GM20431 (cell line): ENCODE measurements at regions not wholly inside any gene's neighbourhood (a gene's known extent, or its start where the extent isn't known, plus 50 kb on each side); places are given as distances from the start of the nearest gene placed in this dataset.

Experiments
- in situ Hi-C: fragments of 300-500 bp; cut with MseI, MboI; formaldehyde crosslinking; loops from one replicate; pipeline ENCODE4 v1.15.0; 2020; ENCODE audit warnings: low sequenced_read_pairs; ENCODE audit not compliant: unreplicated experiment

DNA sequence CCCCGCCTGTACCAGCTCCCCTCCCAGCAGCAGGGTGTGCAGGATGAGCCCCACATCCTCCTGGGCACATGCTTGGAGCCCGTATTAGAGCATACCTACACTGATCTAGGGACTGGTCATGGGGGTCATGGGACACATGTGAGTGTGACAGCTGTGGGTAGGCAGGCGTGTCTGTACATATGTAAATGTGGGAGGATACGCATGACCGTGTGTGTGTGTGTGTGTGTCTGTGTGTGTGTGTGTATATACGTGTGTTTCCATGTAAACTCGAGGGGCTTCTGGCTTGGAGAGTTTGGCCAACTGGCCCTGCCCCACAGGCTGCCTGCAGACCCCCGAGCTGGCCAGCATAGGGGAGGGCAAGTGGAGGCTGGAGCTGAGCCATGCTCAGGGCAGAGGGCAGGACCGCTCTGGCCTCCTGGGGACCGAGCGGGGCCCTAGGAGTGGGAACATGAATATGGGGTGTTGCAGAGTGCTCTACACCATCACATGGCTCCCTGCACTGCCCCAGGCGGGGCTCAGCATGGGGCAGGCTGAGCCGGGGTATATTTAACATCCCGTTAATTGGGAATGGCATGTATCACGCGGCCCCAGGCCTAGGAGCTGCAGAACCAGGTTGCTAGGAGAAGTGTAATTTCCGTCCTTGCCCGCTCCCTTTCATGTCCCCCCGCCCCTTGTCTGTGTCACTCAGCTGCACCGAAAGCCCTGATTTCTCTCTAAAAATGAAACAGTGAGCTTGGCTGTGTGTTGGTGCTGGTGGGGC lies 152.7 kb upstream of the PCBD1 start:
- in situ Hi-C loops = no loop called here

DNA sequence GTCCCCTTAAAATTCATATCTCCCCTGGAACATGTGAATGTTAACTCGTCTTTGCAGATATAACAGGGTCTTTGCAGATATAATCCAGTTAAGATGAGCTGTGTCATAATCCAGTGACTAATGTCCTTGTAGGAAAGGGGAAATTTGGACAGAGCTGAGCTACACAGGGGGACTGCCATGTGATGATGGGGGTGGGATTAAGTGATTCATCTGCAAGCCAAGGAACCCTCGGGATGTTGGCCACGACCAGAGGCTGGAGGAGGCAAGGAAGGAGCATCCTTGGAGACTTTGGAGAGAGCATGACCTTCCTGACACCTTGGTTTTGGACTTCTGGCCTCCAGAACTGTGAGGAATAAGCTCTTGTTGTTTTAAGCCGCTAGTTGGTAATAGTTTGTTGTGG lies 153.9 kb upstream of the PCBD1 start:
- in situ Hi-C loops = no loop called here

DNA sequence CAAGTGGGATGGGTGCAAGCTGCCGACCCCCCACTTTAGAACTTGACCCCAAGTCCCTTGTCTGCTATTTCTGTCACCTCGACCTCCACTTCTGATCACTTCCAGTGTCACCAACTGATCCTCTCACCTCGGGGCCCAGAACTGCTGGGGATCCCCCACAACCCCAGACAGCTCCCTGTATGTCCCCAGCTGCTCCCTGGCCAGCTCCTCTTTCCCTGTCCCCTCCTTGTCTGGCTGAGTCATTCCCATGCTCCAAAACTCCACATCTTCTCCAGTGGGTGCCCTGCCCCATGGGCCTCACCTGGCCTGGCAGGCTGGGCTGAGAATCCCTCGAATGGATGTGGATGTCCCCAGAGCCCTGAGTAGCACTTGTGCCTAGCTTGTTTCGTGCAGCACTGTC lies 154.3 kb upstream of the PCBD1 start:
- in situ Hi-C loops = no loop called here

DNA sequence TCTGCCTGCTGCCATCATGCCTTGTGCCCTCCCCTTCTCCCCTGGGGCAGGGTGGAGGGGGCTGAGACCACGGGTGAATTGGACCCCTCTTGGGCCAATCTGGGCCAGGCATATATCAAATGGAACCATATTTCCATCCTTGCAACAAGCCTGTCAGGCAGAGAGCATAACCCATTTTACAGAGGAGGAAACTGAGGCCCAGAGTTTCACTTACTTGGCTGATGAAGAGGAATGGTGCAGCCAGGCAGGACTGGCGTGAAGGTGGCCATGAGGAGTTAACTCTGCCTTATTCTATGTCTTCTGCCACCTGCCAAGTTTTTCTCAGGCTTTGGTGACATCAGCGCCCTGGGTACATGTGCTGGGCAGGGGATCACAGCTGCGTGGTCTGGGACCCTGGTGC lies 155.5 kb upstream of the PCBD1 start:
- in situ Hi-C loops = no loop called here

DNA sequence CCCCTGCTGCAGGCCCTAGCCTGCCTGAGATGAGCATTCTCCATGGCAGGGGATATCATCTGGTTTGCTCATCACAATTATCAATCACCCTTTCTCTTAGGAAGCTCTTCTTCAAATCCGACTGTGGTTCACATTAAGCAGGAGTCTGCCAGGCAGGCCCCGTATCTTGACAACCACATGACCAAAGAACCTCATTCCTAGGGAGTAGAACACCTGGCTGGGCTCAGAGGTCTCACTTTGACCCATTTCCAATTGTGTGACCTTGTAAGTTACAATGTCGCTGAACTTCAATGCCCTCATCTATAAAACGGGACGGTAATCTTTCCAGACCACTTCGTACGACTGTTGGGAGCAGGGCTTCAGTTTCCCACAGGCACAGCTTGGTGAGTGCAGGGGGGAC lies 156.4 kb upstream of the PCBD1 start:
- in situ Hi-C loops = no loop called here

- in situ Hi-C loops = no loop called here
Observed at GRCh38 chr10:71045204-71045809, 156.9 kb upstream of the PCBD1 start.

DNA sequence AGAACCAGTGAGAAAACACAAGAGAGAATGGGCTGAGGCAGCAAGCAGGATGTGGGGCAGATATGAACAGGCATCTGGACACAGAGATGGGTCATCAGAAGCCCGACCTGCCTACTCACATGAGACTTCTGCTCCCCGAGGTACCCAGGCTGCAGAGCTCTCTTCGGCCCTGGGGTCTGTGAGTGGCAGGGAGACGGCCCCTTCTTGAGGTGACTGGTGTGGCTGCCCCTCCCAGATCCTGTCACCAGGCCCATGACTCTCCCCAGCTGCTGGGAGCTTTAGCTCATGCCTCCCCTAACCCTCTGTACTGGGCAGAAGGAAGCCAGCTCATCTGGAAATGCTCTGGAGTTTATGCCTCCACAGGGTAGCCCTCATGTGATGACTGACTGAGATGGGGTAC lies 157.6 kb upstream of the PCBD1 start:
- in situ Hi-C loops = no loop called here

DNA sequence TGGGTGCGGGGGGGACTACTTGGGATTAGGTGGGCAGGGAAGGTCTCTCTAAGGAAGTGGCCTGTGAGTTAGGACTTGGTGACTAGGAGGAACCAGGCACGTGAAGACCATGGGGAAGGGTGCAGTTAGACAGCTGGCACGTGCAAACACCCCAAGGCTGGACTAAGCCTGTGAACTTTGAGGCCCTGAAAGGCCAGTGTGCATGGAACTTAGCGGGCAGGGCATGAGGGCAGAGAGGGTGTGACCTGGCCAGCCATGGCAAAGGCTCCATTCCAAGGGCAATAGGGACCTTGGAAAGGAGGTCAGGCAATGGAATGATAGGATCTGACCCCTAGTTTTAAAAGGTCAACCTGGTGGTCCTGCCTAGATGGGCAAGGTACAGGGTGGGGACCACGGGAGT lies 158.4 kb upstream of the PCBD1 start:
- in situ Hi-C loops = no loop called here

DNA sequence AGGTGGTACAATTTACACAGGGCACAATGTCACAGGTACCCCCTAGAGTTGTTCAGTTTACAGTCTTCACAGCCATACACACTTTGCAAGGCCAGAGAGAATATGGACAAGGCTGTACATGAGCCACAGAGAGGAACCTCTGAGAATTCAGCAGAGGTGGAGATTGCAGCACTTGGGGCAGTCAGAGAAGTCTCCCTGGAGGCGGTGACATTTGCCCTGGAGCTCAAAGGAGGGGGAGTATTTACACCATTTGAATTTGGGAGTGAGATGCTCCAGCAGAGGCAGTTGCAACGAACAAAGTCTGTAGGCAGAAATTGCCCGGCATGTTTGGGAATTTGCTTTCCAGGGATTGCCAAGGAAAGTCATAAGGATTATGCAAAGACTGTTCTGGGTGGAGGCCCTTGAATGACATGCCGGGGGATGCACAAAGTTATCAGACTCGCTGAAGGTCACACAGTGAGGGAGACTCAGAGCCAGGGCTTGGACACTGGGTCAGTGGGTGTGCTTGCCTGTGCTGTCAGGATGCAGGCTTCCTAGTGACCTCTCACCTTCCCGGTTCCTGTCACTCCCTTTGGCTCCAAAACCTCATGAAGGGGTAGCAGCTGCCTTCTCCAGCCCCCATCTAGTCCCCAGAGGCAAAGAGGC lies 160.7 kb upstream of the PCBD1 start:
- in situ Hi-C loops = no loop called here

DNA sequence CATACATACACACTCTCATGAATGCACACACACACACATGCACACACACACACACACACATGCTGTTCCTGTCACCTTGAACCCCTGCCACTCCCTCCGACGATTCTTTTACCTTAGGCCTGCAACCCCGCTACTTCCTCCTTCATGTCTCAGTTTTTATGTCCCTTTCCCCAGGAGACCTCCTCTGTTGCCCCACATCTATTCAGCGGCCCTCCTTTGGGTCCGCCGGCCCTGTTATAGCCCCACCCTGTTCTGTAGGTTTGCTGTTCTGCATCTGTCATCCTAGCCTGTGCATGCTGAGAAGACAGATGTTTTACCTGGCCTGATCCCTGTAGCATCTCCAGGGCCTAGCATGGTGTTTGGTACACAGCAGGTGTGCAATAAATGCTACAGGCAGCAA lies 161.6 kb upstream of the PCBD1 start:
- in situ Hi-C loops = no loop called here

- in situ Hi-C loops = no loop called here
Observed at GRCh38 chr10:71052076-71052660, 160.2 kb upstream of the UNC5B start.

GRCh38 chr10:71052708-71053107 lies 159.7 kb upstream of the UNC5B start:
- in situ Hi-C loops = no loop called here

- in situ Hi-C loops = no loop called here
Observed at GRCh38 chr10:71053169-71053895, 159.0 kb upstream of the UNC5B start.

DNA sequence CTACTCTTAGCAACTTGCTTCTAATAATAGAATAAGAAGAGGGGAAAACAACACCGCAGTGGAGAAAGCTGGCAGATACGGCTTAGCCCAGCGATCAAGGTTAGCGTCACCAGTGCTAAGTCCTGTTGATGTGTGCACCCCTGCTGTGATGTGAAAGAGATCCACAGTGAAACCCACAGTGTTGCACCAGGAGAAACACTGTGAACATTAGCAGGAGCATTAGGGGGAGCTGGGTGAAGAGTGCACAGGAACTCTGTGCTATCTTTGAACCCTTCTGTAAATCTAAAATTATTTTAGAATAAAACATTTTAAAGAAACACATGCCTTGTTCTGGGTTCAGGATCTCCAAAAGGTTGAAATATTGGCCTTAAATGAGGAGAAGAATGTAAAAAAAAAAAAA lies 154.1 kb upstream of the UNC5B start:
- in situ Hi-C loops = no loop called here

- in situ Hi-C loops = no loop called here
Observed at GRCh38 chr10:71059054-71059818, 153.1 kb upstream of the UNC5B start.

DNA sequence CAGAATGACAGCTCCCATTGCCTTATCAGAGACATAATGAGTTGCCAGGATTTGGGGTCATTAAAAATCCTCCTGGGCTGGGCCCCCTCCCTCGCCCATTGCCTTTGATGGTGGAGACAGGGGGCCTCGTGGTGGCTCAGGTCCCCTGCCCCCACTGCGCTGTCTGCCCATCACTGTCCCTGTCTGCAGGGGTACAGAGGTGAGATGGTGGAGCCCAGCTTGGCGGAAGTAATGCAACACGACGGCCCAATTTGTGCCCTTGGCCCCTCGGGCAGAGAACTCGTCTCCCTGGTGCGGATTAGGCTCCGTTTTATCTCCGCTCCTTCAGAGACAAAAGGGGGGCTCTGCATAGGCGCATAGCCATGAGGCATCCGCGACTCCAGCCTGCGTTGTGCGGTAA lies 152.4 kb upstream of the UNC5B start:
- in situ Hi-C loops = no loop called here

- in situ Hi-C loops = no loop called here
Observed at GRCh38 chr10:71060476-71061426, 151.6 kb upstream of the UNC5B start.

- in situ Hi-C loops = no loop called here
Observed at GRCh38 chr10:71061472-71061871, 150.9 kb upstream of the UNC5B start.

- in situ Hi-C loops = no loop called here
Observed at GRCh38 chr10:71062156-71062555, 150.2 kb upstream of the UNC5B start.
